ENCODE measurements at regions not wholly inside any gene's neighbourhood (a gene's known extent, or its start where the extent isn't known, plus 50 kb on each side); places are given as distances from the start of the nearest gene placed in this dataset.
A peak's percentile ranks its signal among the peaks of the same experiment; 100 is the strongest.

- Histone ChIP-seq H3K27ac (replicated peaks) (no peak overlapping the region), H3K4me3 (replicated peaks; ENCODE audit: insufficient read depth, low read length) (no peak overlapping the region), H3K27me3 (ENCODE audit: insufficient read depth, poor library complexity, severe bottlenecking) (no peaks in the 10 kb centered on the region)
- no peak for TF ChIP-seq CTCF (IDR thresholded peaks at IDR 0.05; ENCODE audit: insufficient read depth, low read length)
- TF ChIP-seq SPI1 (IDR thresholded peaks at IDR 0.05; ENCODE audit: borderline replicate concordance, low read depth) = peak; percentile 59; the same call in 1 of the 2 replicates
- TF ChIP-seq POLR2AphosphoS5 (IDR thresholded peaks at IDR 0.05; ENCODE audit: low read depth) = no peak
- TF ChIP-seq GABPA (IDR thresholded peaks at IDR 0.05; ENCODE audit: low read depth) = no peak
- no peak for DNase-seq (ENCODE audit: low read depth in 1 of 2, low spot score in 1 of 2)
These were observed 143.5 kb downstream of the SCARB1 start for GRCh38 chr12:124720004-124720680.

GRCh38 chr12:124719231-124719630 lies 144.4 kb downstream of the SCARB1 start:
- TF ChIP-seq SPI1 (IDR thresholded peaks at IDR 0.05; ENCODE audit: borderline replicate concordance, low read depth) (no peak), REST (IDR thresholded peaks at IDR 0.05; ENCODE audit: insufficient replicate concordance, low read depth) (no peak), GABPA (IDR thresholded peaks at IDR 0.05; ENCODE audit: low read depth) (no peak), POLR2AphosphoS5 (IDR thresholded peaks at IDR 0.05; ENCODE audit: low read depth) (no peak), CTCF (IDR thresholded peaks at IDR 0.05; ENCODE audit: insufficient read depth, low read length) (no peak)
- Histone ChIP-seq H3K4me3 (replicated peaks; ENCODE audit: insufficient read depth, low read length) (no peak overlapping the region), H3K27ac (replicated peaks) (no peak overlapping the region), H3K27me3 (ENCODE audit: insufficient read depth, poor library complexity, severe bottlenecking) (no peaks in the 10 kb centered on the region)
- no peak for DNase-seq (ENCODE audit: low read depth in 1 of 2, low spot score in 1 of 2)

- no peak for DNase-seq (ENCODE audit: low read depth in 1 of 2, low spot score in 1 of 2)
- TF ChIP-seq CTCF (IDR thresholded peaks at IDR 0.05; ENCODE audit: insufficient read depth, low read length) (no peak), POLR2AphosphoS5 (IDR thresholded peaks at IDR 0.05; ENCODE audit: low read depth) (no peak), GABPA (IDR thresholded peaks at IDR 0.05; ENCODE audit: low read depth) (no peak), SPI1 (IDR thresholded peaks at IDR 0.05; ENCODE audit: borderline replicate concordance, low read depth) (no peak), REST (IDR thresholded peaks at IDR 0.05; ENCODE audit: insufficient replicate concordance, low read depth) (no peak)
- Histone ChIP-seq H3K4me3 (replicated peaks; ENCODE audit: insufficient read depth, low read length) (no peak overlapping the region), H3K27me3 (ENCODE audit: insufficient read depth, poor library complexity, severe bottlenecking) (no peaks in the 10 kb centered on the region), H3K27ac (replicated peaks) (no peak overlapping the region)
These were observed 145.2 kb downstream of the SCARB1 start for GRCh38 chr12:124718458-124718857.

- TF ChIP-seq POLR2AphosphoS5 (IDR thresholded peaks at IDR 0.05; ENCODE audit: low read depth) (no peak), CTCF (IDR thresholded peaks at IDR 0.05; ENCODE audit: insufficient read depth, low read length) (no peak), SPI1 (IDR thresholded peaks at IDR 0.05; ENCODE audit: borderline replicate concordance, low read depth) (no peak)
- Histone ChIP-seq H3K27me3 (ENCODE audit: insufficient read depth, poor library complexity, severe bottlenecking) (no peaks in the 10 kb centered on the region), H3K4me3 (replicated peaks; ENCODE audit: insufficient read depth, low read length) (no peak overlapping the region), H3K27ac (replicated peaks) (no peak overlapping the region)
- no peak for DNase-seq (ENCODE audit: low read depth in 1 of 2, low spot score in 1 of 2)
These were observed 145.6 kb downstream of the SCARB1 start for GRCh38 chr12:124718036-124718435.
